ENCODE measurements at regions not wholly inside any gene's neighbourhood (a gene's known extent, or its start where the extent isn't known, plus 50 kb on each side); places are given as distances from the start of the nearest gene placed in this dataset.

GRCh38 chr12:75774261-75775052 is 257.1 kb downstream of the PHLDA1 start:
- TF ChIP-seq CTCF (IDR thresholded peaks at IDR 0.05; ENCODE audit: poor library complexity, severe bottlenecking) (no peak), SMC3 (conservative IDR thresholded peaks at IDR 0.05; ENCODE audit: poor library complexity) (no peak), REST (IDR thresholded peaks at IDR 0.05; ENCODE audit: borderline replicate concordance) (no peak), TAF1 (IDR thresholded peaks at IDR 0.05; ENCODE audit: low read depth) (no peak), POLR2AphosphoS5 (IDR thresholded peaks at IDR 0.05) (no peak)

Measured in neural cell (in vitro differentiated cells).